Heart left ventricle (tissue), 16 donors: ENCODE measurements at regions not wholly inside any gene's neighbourhood (a gene's known extent, or its start where the extent isn't known, plus 50 kb on each side); places are given as distances from the start of the nearest gene placed in this dataset.

Experiments
- ATAC-seq, 4 donors: fragments of 200-7000 bp; cut with Tn5 transposase; one replicate each; pipeline ENCODE4 v1.9.1; 2020 to 2022; ENCODE audit warnings: moderate library complexity in 4 of 4, mild to moderate bottlenecking in 3 of 4, moderate number of reproducible peaks in 1 of 4
- DNase-seq, 5 donors: peaks; one replicate each; pipeline ENCODE4 v3.0.0-alpha.2; 2020
- H3K27ac ChIP-seq, 12 donors: fragments of 200-600 bp; sonication (generic) in 4 of 12; one replicate each; pipeline versions ENCODE4 v1.5.0 to v1.8.0; 2016 to 2022; ENCODE audit warnings: mild to moderate bottlenecking in 2 of 12
- H3K27me3 ChIP-seq, 9 donors: fragments of 200-600 bp; sonication (generic) in 2 of 9; one replicate each; pipeline versions ENCODE4 v1.5.1 to v1.8.0; 2016 to 2022; ENCODE audit warnings: mild to moderate bottlenecking in 3 of 9
- H3K36me3 ChIP-seq, 9 donors: fragments of 200-600 bp; sonication (generic) in 2 of 9; one replicate each; pipeline versions ENCODE4 v1.5.0 to v1.8.0; 2018 to 2022; ENCODE audit warnings: mild to moderate bottlenecking in 2 of 9
- H3K4me1 ChIP-seq, 12 donors: fragments of 200-600 bp; sonication (generic) in 4 of 12; one replicate each; pipeline versions ENCODE4 v1.5.0 to v1.8.0; 2016 to 2022; ENCODE audit warnings: mild to moderate bottlenecking in 3 of 12
- H3K4me3 ChIP-seq, 12 donors: fragments of 200-600 bp; sonication (generic) in 4 of 12; one replicate each; pipeline versions ENCODE4 v1.5.0 to v1.8.0; 2017 to 2022; ENCODE audit warnings: mild to moderate bottlenecking in 9 of 12, moderate library complexity in 4 of 12
- H3K9me3 ChIP-seq, 12 donors: fragments of 200-600 bp; sonication (generic) in 4 of 12; one replicate each; pipeline versions ENCODE4 v1.5.0 to v1.8.0; 2016 to 2022; ENCODE audit warnings: mild to moderate bottlenecking in 1 of 12
- POLR2A ChIP-seq, 2 donors: fragments of 450-650 bp; IDR thresholded peaks; one replicate each; pipeline ENCODE4 v1.6.1; 2017; ENCODE audit warnings: antibody characterized with exemption in 2 of 2, mild to moderate bottlenecking in 2 of 2, moderate library complexity in 2 of 2
- WGBS, 4 donors: extraction: QIAGEN DNeasy Blood & Tissue Kit in 2 of 4; methylation state at CpG; one replicate each; pipeline versions ENCODE4 v1.1.5 to v1.1.7; 2013 to 2018; 5-methylcytosine and 5-hydroxymethylcytosine counted together
- intact Hi-C, 10 donors: fragments of 100-400 bp; cut with DNase I; formaldehyde crosslinking; loops; one replicate each; pipeline versions ENCODE4 v1.11.1 to v1.14.2; 2022
- TF ChIP-seq, protein P1 (sequence below), 12 donors: fragments of 200-600 bp; sonication (generic) in 4 of 12; IDR thresholded peaks; one replicate each; pipeline versions ENCODE4 v1.5.0 to v1.8.0; 2018 to 2022; ENCODE audit warnings: antibody characterized with exemption in 12 of 12, mild to moderate bottlenecking in 5 of 12
- donor health status: ischemic (EF 13 %, LVEDD 7.1; RV severe dilation, severe dysfunction).
- donor health status: healthy with polysubstance abuse.
- donor health status: DM: no; HTN: yes; CAD: no.
- donor health status: DM: no; HTN: no; CAD: no.
- donor health status: ischemic (EF 25% LVEDD 6.9; RV normal size, moderate dysfunction).
- donor health status: ischemic (EF 25% LVEDD 5.7; RV mildly dilated, moderate dysfunction).
- donor health status: healthy.
- donor health status: DM: yes; HTN: yes; CAD: no.
- donor health status: ischemic (EF 35%, LVEDD 5.7; RV mildly dilated, moderate dysfunction).
- donor health status: nonischemic (EF 11% LVEDD 7.7; RV severe dilation, severe dysfunction).
- donor health status: DM: yes; HTN: yes; CAD: no.
- donor health status: PGD.
- donor health status: ischemic (EF 29% LVEDD 5.4; RV normal size, mild dysfunction).
- donor health status: nonischemic (EF 23%, LVEDD 6.1; RV moderate dilation, normal function).

DNA sequence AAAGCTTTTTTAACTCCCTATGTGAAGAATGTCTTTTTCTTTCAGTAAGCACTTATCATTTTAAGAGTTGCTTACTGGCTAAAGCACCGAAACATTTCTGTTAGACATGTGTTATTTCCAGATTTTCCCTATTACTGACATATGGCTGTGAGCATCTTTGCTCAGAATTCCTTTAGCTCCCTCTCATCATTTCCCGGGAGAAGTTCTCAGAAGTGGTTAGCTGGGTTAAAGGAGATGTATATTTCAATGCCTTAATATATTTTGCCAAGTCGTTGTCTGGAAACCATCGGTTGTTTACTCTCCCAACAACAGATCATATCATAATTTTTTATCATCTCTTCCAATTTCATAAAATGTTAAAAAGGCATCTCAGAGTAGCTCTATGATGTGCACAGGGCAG, 396.5 kb downstream of the OCA2 start:
- H3K4me1 ChIP-seq: no peaks in the 10 kb centered on the region
- intact Hi-C loops: no loop called here
- 73 to 81% (median 75%) methylated on average over 4 of the region's 4 CpGs for WGBS, 4 donors
- no peak for TF ChIP-seq POLR2A (IDR thresholded peaks at IDR 0.05)
- TF ChIP-seq, protein P1, sequence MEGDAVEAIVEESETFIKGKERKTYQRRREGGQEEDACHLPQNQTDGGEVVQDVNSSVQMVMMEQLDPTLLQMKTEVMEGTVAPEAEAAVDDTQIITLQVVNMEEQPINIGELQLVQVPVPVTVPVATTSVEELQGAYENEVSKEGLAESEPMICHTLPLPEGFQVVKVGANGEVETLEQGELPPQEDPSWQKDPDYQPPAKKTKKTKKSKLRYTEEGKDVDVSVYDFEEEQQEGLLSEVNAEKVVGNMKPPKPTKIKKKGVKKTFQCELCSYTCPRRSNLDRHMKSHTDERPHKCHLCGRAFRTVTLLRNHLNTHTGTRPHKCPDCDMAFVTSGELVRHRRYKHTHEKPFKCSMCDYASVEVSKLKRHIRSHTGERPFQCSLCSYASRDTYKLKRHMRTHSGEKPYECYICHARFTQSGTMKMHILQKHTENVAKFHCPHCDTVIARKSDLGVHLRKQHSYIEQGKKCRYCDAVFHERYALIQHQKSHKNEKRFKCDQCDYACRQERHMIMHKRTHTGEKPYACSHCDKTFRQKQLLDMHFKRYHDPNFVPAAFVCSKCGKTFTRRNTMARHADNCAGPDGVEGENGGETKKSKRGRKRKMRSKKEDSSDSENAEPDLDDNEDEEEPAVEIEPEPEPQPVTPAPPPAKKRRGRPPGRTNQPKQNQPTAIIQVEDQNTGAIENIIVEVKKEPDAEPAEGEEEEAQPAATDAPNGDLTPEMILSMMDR (IDR thresholded peaks at IDR 0.05): no peak
- peaks cover 0 to 12% (median 0%) of the 10 kb centered on the region in 12 donors for H3K9me3 ChIP-seq
- H3K4me3 ChIP-seq: no peak overlapping the region
- ATAC-seq: no peak
- H3K27me3 ChIP-seq: no peaks in the 10 kb centered on the region
- H3K27ac ChIP-seq: no peak overlapping the region
- no peaks in the 10 kb centered on the region for H3K36me3 ChIP-seq
- no peak for DNase-seq

DNA sequence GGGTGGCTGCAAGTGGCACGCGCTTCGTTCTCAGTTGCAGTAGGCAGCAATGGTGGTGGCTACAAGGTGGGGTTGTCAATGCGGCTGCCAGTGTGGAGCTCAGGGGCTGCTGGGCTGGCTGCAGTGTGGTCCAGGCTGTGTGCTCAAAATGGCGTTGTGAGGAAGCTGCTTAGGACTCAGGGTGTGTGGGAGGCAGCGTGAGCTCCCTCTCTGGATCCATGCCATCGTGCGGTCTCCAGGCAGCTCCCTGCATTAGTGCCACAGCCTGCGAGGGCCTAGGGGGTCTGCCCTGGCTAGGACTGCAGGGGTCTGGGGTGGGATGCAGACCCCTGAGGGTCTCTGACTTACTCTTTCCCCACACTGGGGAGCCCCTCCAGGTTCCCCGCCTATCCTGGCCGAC, 397.2 kb downstream of the OCA2 start:
- DNase-seq: no peak
- ATAC-seq: no peak
- TF ChIP-seq POLR2A (IDR thresholded peaks at IDR 0.05): no peak
- TF ChIP-seq, protein P1 (IDR thresholded peaks at IDR 0.05): no peak
- Histone ChIP-seq H3K27me3 (no peaks in the 10 kb centered on the region), H3K4me3 (no peak overlapping the region), H3K9me3 (peaks cover 0 to 6% (median 0%) of the 10 kb centered on the region in 12 donors), H3K36me3 (no peaks in the 10 kb centered on the region), H3K4me1 (no peaks in the 10 kb centered on the region), H3K27ac (no peak overlapping the region)
- intact Hi-C loops: no loop called here
- 76 to 96% (median 84%) methylated on average over 6 to 11 of the region's 11 CpGs for WGBS, 4 donors

DNA sequence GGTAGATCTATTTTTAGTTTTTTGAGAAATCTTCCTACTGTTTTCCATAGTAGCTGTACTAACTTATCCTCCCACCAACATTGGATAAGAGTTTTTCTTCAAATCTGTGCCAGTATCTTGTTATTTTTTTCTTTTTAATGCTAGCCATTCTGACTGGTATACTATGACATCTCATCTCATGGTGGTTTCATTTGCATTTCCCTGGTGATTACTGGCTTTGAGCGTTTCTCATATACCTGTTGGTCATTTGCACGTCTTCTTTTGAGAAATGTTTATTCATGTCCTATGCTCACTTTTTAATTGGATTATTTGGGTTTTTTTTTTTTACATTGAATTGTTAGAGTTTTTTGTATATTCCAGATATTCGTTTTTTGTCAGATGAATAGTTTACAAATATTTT, 398.1 kb downstream of the OCA2 start:
- ATAC-seq (no peak), DNase-seq (no peak)
- intact Hi-C loops: no loop called here
- Histone ChIP-seq H3K4me3 (no peak overlapping the region), H3K27me3 (no peaks in the 10 kb centered on the region), H3K27ac (no peak overlapping the region), H3K4me1 (peaks cover 0 to 4% (median 0%) of the 10 kb centered on the region in 12 donors), H3K9me3 (peaks cover 0 to 3% (median 0%) of the 10 kb centered on the region in 12 donors), H3K36me3 (no peaks in the 10 kb centered on the region)
- TF ChIP-seq, protein P1 (IDR thresholded peaks at IDR 0.05): no peak
- TF ChIP-seq POLR2A (IDR thresholded peaks at IDR 0.05): no peak
- 80 to 89% (median 86%) methylated on average over 3 of the region's 3 CpGs for WGBS, 4 donors

DNA sequence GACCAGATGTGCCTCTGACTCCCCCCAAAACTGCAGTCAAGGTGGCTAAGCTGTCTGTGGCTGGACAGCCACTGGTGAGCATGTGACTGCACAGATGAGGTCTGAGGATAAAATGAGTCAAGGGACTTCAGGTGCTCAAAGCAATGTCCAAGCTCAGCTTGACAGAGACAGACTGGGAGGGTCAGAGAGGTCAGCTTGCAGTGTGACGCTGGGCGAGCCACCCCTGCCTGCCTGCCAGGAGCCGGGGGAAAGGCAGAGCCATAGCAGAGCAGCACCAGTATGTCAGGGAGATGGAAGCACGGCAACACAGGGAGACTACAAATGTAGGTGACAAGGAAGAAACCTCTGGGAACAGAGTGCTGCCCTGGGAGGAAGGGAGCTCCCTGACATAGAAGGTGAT, 399.4 kb downstream of the OCA2 start:
- 64 to 75% (median 67%) methylated on average over 4 of the region's 4 CpGs for WGBS, 4 donors
- H3K9me3 ChIP-seq: peaks cover 0 to 3% (median 0%) of the 10 kb centered on the region in 12 donors
- H3K27ac ChIP-seq: no peak overlapping the region
- ATAC-seq: no peak
- DNase-seq: no peak
- H3K27me3 ChIP-seq: no peaks in the 10 kb centered on the region
- TF ChIP-seq POLR2A (IDR thresholded peaks at IDR 0.05): no peak
- TF ChIP-seq, protein P1 (IDR thresholded peaks at IDR 0.05): no peak
- no peaks in the 10 kb centered on the region for H3K36me3 ChIP-seq
- H3K4me3 ChIP-seq: no peak overlapping the region
- intact Hi-C loops: no loop called here
- H3K4me1 ChIP-seq: peaks cover 0 to 7% (median 0%) of the 10 kb centered on the region in 12 donors
